Activated CD4-positive, alpha-beta T cell treated with anti-CD3 and anti-CD28 coated beads, Interleukin-2, amount 50 U/mL, for 16 hours (primary cell): ENCODE measurements at regions not wholly inside any gene's neighbourhood (a gene's known extent, or its start where the extent isn't known, plus 50 kb on each side); places are given as distances from the start of the nearest gene placed in this dataset.

Source experiments
- DNase-seq: peaks from one replicate; pipeline ENCODE4 v3.0.0-alpha.2; 2020

- DNase-seq, result no peak
These were observed 727.6 kb upstream of the ARGLU1 start for GRCh38 chr13:107295416-107296140.

DNA sequence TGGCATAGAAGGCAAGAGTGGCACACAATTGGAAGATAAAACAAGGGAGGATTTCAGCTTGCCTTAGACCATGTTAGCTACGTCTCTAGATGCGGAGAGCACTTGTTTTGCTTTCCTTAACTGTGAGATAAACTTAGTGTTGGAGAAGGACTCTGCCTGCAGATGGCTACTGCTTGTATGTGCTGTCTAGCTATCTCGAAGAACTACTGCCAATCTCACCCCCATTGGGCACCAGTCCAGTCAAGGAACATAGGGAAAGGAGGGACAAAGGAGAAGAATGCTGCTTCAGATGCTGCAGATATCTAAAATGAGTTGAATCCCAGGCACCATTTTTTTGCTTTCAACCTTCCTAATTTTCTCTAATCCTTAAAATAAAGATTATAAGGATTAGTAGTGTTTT lies 726.0 kb upstream of the ARGLU1 start:
- DNase-seq, result no peak

DNA sequence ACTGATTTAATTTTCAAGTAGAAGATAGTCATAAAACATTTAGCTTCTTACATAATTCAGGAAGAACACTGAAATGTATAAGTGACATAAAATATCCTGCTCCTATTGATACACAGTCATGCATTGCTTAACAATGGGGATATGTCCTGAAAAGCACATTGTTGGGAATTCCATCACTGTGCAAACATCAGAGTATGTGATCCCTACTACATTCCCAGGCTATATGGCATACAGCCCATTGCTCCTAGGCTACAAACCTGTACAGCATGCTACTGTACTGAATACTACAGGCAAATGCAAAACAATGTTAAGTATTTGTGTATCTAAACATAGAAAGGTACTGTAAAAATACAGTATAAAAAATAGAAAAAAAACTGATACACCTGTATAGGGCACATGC lies 723.9 kb upstream of the ARGLU1 start:
- no peak for DNase-seq

DNA sequence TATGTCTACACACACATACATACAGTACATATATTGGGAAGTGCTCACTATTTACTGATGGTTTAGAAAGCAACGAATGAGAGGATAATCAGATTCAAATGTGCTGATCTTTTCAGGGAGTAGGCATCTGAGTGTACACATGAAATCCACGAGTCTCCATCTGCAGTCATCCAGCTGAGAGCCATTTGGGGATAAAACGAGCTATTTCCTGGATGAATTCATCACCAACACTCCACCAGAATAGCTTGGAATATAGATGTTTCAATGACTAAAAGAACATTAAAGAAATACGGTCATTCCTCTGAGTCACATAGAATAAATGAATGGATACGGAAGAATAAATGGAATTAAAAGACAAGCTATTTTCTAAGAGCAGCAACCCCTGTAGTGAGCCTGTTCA lies 721.6 kb upstream of the ARGLU1 start:
- no peak for DNase-seq

DNA sequence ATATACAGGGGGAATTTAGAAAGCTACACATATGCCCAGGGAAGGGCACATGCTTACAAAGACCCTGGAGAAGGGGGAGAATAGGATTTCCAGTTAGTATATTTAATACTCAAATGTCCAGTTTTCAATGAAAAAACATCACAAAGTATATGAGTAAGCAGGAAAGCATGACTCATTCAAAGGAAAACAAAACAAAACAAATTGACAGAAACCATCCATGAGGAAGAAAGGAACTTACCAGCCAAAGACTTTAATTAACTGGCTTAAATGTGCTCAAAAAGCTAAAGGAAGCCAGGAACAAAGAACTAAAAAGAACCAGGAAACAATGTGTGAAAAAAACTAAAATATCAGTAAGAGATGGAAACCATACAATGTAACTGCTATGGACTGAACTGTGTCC lies 716.2 kb upstream of the ARGLU1 start:
- no peak for DNase-seq

DNA sequence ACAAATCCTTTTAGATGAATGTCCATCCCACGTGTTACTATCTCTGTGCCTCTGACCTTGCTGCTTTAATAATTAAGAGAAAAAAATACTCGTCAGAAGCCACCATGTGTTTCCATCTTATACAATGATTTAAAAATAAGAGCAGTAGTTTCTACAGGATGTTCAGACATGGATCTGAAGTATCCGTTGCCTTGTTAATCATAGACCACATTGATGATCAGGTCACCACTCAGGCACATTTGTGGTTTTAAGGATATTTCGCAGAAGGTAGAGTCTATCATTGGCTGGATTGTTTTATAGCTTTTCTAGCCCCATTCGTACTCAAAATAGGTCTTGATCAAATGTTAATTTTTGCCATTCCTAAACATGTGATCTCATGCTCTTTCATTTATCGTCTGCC lies 710.0 kb upstream of the ARGLU1 start:
- no peak for DNase-seq

GRCh38 chr13:107276936-107277335 lies 709.0 kb upstream of the ARGLU1 start:
- DNase-seq, result no peak

- DNase-seq, result no peak
These were observed 708.1 kb upstream of the ARGLU1 start for GRCh38 chr13:107275945-107276614.

DNA sequence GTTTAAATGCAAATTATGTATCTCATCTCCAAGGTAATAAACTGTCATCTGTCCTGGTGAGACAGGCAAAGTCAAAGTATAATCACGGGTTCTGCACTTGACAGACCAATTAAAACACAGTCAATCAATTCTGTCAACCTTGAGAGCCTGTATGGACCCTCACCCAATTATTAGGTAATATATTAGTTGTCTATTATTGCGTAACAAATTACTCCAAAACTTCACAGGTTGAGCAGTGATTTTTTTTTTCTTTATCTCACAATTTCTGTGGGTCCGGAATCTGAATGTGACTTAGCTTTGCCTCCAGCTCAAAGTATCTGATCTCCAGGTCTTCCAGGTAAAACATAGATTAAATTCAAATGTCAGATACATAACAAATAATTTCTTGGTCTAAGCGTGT lies 707.4 kb upstream of the ARGLU1 start:
- DNase-seq, result no peak

DNA sequence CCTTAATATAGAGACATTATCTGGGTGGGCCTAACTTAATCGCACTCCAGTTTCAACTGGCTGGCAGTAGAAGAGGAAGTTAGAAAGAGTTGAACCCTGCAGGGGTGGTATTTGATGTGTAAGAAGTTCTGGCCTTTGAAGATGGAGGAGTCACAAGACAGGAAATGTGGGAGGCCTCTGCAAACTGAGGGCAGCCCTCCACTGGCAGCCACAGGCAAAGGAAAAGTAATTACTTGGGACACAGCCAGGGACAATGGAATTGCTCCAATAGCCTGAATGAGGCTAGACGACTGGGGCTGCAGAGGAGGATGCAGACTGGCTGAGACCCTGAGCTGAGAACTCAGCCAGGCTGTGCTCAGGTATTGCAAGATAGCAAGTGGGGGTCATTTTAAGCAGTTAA lies 703.3 kb upstream of the ARGLU1 start:
- DNase-seq, result no peak

GRCh38 chr13:107266657-107267056 lies 698.7 kb upstream of the ARGLU1 start:
- no peak for DNase-seq

- DNase-seq, result no peak
These were observed 690.8 kb upstream of the ARGLU1 start for GRCh38 chr13:107258599-107259187.

GRCh38 chr13:107254392-107254791 lies 686.5 kb upstream of the ARGLU1 start:
- DNase-seq, result no peak

DNA sequence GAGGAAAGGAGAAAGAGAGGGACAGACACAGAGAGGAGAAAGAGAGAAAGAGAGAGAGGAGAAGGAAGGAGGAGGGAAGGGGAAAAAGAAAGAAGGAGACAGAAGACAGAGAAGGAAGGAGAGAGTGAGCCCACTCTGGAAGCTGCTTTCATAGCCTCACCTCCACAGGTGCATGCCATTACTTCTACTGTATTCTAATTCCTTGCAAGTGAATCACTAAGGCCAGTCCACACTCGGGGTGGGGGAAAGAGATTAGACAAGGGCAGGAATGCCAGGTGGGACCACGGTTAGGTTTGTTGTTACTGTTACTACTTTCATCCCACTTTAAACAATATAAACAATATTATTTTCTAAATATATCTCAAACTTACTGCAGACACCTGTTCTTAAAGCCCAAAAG lies 684.5 kb upstream of the ARGLU1 start:
- DNase-seq, result no peak

DNA sequence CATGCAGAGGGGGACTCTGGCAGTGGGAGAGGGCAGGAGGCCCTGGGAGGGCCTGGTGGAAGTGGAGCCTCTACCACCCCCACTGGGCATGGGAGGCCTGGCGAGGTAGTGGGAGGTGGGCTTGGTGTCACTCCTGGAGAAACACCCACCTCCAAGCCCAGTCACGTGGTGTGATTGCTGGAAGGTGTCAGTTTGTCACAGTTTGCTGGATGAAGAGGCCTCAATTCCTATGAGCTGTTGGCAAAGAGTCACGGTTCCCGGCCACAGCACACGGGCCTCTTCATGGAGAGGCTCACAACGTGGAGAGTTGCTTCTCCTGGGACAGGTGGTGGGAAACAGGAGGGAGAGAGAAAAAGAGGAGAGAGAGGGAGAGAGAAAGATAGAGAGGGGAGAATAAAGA lies 684.1 kb upstream of the ARGLU1 start:
- no peak for DNase-seq

DNA sequence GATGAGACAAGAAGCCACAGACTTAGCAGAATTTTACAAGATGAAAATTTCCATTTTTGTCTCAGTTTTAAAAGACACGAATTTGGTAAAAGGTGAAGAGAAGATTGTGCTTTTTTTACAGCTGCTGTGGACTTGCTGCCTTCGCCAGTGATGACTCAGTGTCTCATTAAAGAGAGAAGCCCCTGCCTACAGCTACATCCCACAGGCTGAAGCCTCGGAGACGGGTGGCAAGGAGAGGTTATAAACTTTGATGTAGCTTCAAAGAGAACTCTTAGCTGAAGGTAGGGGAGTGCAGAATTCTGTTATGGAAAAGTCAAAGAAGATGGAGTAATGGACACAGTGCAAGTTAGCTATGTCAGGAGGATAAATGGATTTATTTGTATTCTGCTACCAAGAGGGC lies 683.4 kb upstream of the ARGLU1 start:
- DNase-seq, result no peak

DNA sequence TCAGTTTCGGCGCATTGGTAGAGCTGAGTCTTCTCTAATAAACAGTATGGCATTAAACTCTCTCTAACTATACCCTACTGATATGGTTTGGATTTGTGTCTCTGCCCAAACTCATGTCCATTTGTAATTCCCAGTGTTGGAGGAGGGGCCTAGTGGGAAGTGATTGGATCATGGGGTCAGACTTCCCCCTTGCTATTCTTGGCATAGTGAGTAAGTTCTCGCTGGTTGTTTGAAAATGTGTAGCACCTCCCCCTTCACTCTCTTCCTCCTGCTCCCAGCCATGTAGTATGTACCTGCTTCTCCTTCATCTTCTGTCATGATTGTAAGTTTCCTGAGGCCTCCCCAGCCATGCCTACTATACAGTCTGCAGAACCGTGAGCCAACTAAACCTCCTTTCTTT lies 682.7 kb upstream of the ARGLU1 start:
- no peak for DNase-seq

DNA sequence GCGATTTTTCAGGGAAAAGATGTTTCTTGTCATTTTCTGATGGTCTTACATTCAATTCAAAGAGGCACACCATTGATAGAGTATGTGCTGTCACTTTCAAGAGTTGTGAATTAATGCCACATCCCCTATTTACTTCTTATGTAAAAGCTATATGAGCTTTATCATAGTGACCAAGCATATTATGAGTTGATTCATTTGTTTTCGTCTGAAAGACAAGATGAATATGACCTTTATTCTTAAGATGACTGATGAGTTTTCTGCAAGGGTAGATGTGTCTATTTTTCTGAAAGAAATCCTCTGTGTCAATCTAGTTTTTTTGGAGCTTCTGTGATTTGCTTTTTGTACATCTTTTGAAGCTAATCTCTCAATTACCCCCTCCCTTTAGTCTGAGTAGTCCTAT lies 676.3 kb upstream of the ARGLU1 start:
- no peak for DNase-seq

DNA sequence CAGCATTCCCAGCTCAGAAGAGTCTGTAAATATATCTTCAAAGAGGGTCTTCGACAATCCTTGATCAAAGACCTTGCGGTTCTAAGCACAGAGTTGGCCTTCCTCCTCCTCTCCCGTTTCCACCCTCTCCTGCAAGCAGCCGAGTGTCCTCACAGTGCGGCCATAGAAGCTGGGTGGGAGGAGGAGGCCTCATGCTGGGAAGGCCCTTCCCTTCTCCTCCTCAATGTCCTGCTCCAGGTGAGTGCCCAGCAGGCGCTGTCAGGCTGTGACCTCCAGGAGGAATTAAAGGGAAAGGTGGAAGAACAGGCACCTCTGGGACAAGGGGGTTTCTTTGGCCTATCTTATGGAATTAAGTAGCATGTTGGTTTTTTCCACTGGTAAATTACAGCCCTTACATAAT lies 674.2 kb upstream of the ARGLU1 start:
- DNase-seq, result no peak

DNA sequence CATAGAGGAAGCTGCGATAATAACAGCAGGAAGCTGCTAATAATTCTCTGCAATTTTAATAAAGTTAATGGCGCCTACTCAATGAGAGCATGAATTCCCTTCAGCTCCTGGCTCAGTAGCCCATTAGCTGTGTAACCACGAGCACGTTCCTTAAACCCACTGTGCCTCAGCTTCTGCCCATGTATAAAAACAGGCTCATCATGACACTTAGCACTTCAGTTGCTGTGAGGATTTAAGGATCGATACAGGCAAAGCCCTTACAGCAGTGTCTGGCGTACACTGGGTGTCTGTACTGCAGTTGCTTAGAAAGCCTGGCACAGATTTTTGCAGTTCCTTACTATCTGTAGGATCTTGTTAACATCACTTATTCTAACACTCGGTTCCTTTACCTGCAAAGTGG lies 673.4 kb upstream of the ARGLU1 start:
- DNase-seq, result no peak

GRCh38 chr13:107239213-107239612 lies 671.3 kb upstream of the ARGLU1 start:
- no peak for DNase-seq

DNA sequence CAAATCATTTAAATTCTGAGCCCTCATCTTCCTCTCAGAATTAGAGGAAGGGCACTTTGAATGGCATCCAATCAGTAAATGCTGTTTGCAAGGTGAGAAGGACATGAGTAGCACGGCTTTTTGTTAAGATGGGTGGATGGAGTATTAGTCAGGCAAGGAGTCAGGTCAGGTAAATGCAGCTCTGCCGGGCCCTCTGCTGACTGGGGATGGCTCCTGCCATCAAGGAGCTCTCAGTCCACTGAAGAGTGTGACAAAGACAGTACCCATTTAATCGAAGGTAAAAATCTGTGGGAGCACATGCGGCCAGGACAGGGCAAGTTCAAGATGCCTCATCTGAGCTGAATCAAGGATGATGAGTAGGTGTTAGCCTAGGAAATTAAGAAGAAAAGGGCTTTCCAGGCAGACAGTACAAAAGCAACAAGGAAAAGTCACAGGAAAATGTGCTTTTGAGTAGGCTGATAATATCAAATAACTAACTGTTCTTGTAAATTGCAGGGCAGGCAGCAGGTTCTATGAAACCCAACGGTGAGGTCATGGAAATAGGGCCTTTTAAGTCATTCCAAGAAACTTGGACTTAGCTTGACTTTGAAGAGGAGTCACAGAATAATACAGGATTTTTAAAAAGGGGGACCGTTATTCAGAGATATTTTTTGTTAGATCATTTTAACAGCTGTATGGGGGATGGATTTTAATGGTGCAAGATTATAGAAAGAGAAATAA lies 670.5 kb upstream of the ARGLU1 start:
- no peak for DNase-seq

- no peak for DNase-seq
These were observed 666.6 kb upstream of the ARGLU1 start for GRCh38 chr13:107234319-107235073.
